H1 (cell line): ENCODE measurements at regions not wholly inside any gene's neighbourhood (a gene's known extent, or its start where the extent isn't known, plus 50 kb on each side); places are given as distances from the start of the nearest gene placed in this dataset.

Source experiments
- CTCF ChIA-PET: fragments of 300-600 bp; sonication (Branson Sonifier 250); formaldehyde crosslinking; loops from one replicate; lab custom pipeline; 2021; ENCODE audit not compliant: partially characterized antibody; lab: Charles Lee
- POLR2A ChIA-PET: fragments of 300-600 bp; sonication (Branson Sonifier 250); formaldehyde crosslinking; loops from one replicate; lab custom pipeline; 2021; ENCODE audit warnings: inconsistent platforms; ENCODE audit not compliant: partially characterized antibody; lab: Charles Lee
- DNase-seq, 2 experiments: peaks; one replicate each; pipeline versions ENCODE4 v3.0.0 to v3.0.0-alpha.2; 2010 to 2022; ENCODE audit warnings: low spot score in 2 of 2, low read depth in 1 of 2, mixed read lengths in 1 of 2
- FAIRE-seq: peaks from 2 replicates; lab custom pipeline; 2011; peaks lifted over from hg19 to GRCh38; lab: Jason Lieb, UNC
- H2AFZ ChIP-seq: 2 replicates; pipeline ENCODE4 v1.8.1; 2012; ENCODE audit warnings: low read length, inconsistent platforms
- H2AK5ac ChIP-seq: 2 replicates; pipeline ENCODE4 v1.6.1; 2013; ENCODE audit warnings: low read depth, low read length
- H2BK120ac ChIP-seq: replicated peaks from 2 replicates; pipeline ENCODE3; 2013; ENCODE audit warnings: low read depth, low read length, inconsistent platforms
- H2BK12ac ChIP-seq: 2 replicates; pipeline ENCODE4 v1.6.1; 2013; ENCODE audit warnings: low read depth, low read length
- H2BK15ac ChIP-seq: 2 replicates; pipeline ENCODE4 v1.6.1; 2013; ENCODE audit warnings: low read length
- H2BK20ac ChIP-seq: 2 replicates; pipeline ENCODE4 v1.6.1; 2013; ENCODE audit warnings: low read length
- H2BK5ac ChIP-seq: 2 replicates; pipeline ENCODE4 v1.6.1; 2013; ENCODE audit warnings: low read depth, low read length
- H3K14ac ChIP-seq: 2 replicates; pipeline ENCODE4 v1.6.1; 2013; ENCODE audit warnings: inconsistent platforms; ENCODE audit not compliant: insufficient read length
- H3K18ac ChIP-seq: 2 replicates; pipeline ENCODE4 v1.6.1; 2013; ENCODE audit warnings: low read length; ENCODE audit errors: extremely low read depth
- H3K23ac ChIP-seq: 2 replicates; pipeline ENCODE4 v1.6.1; 2013; ENCODE audit warnings: inconsistent platforms; ENCODE audit not compliant: insufficient read length
- H3K23me2 ChIP-seq: 2 replicates; pipeline ENCODE4 v1.6.1; 2013; ENCODE audit warnings: low read depth, low read length
- H3K27ac ChIP-seq: 2 replicates; pipeline ENCODE4 v1.6.1; 2011; ENCODE audit warnings: low read depth, low read length, inconsistent platforms
- H3K27me3 ChIP-seq, 4 experiments: replicated peaks in 1 of 4; 1 replicate in 1 of 4; 2 replicates in 3 of 4; pipeline versions ENCODE4 v1.6.1 to v1.8.1; 2011 to 2013; ENCODE audit warnings: low read length in 3 of 4, mild to moderate bottlenecking in 3 of 4, inconsistent platforms in 2 of 4, mixed read lengths in 2 of 4, moderate library complexity in 1 of 4; ENCODE audit not compliant: control insufficient read depth in 3 of 4, insufficient read depth in 3 of 4; ENCODE audit errors: extremely low read depth in 1 of 4
- H3K36me3 ChIP-seq, 4 experiments: 2 replicates each; pipeline versions ENCODE4 v1.6.1 to v1.8.1; 2011 to 2013; ENCODE audit warnings: mild to moderate bottlenecking in 4 of 4, low read length in 3 of 4, moderate library complexity in 2 of 4, control low read depth in 1 of 4, inconsistent platforms in 1 of 4; ENCODE audit not compliant: insufficient read depth in 4 of 4, control insufficient read depth in 2 of 4
- H3K4ac ChIP-seq: replicated peaks from 2 replicates; pipeline ENCODE3; 2013; ENCODE audit warnings: low read length, low read depth, mixed read lengths, inconsistent platforms; ENCODE audit not compliant: insufficient read length
- H3K4me1 ChIP-seq, 4 experiments: replicated peaks in 1 of 4; 1 replicate in 1 of 4; 2 replicates in 3 of 4; pipeline versions ENCODE4 v1.6.1 to v1.8.1; 2011 to 2013; ENCODE audit warnings: low read length in 3 of 4, inconsistent platforms in 2 of 4, mixed read lengths in 1 of 4; ENCODE audit not compliant: insufficient read depth in 4 of 4, control insufficient read depth in 3 of 4
- H3K4me2 ChIP-seq, 2 experiments: 2 replicates each; pipeline versions ENCODE4 v1.6.1 to v1.8.1; 2011 to 2013; ENCODE audit warnings: low read depth in 2 of 2, low read length in 2 of 2, control low read depth in 1 of 2, inconsistent platforms in 1 of 2, mild to moderate bottlenecking in 1 of 2; ENCODE audit not compliant: insufficient read depth in 1 of 2
- H3K4me3 ChIP-seq, 4 experiments: fragments of 200-600, 300-600 bp in 1 of 4; sonication (generic), shearing (Covaris generic), sonication (Bioruptor Twin) in 1 of 4; 2 replicates each; pipeline versions ENCODE4 v1.5.1 to v1.8.1; 2011 to 2016; ENCODE audit warnings: low read length in 4 of 4, low read depth in 3 of 4, control low read depth in 2 of 4, inconsistent platforms in 2 of 4, mild to moderate bottlenecking in 2 of 4, mixed read lengths in 1 of 4, moderate library complexity in 1 of 4; ENCODE audit not compliant: insufficient read depth in 2 of 4; ENCODE audit errors: extremely low read depth in 1 of 4
- H3K56ac ChIP-seq: replicated peaks from 2 replicates; pipeline ENCODE3; 2013; ENCODE audit warnings: low read depth, mild to moderate bottlenecking, mixed read lengths, low read length, inconsistent platforms; ENCODE audit not compliant: insufficient read length
- H3K79me1 ChIP-seq: 2 replicates; pipeline ENCODE4 v1.6.1; 2013; ENCODE audit warnings: low read depth, low read length, control low read depth
- H3K79me2 ChIP-seq, 2 experiments: 2 replicates each; pipeline versions ENCODE4 v1.6.1 to v1.8.1; 2012 to 2013; ENCODE audit warnings: low read length in 2 of 2, mild to moderate bottlenecking in 2 of 2, inconsistent platforms in 1 of 2; ENCODE audit not compliant: insufficient read depth in 2 of 2, control insufficient read depth in 1 of 2
- H3K9ac ChIP-seq, 4 experiments: replicated peaks in 1 of 4; 1 replicate in 1 of 4; 2 replicates in 3 of 4; pipeline versions ENCODE4 v1.6.1 to v1.8.1; 2011 to 2013; ENCODE audit warnings: low read depth in 3 of 4, low read length in 3 of 4, control low read depth in 2 of 4, mild to moderate bottlenecking in 2 of 4, moderate library complexity in 2 of 4, inconsistent platforms in 1 of 4; ENCODE audit errors: extremely low read depth in 1 of 4
- H3K9me3 ChIP-seq, 2 experiments: 2 replicates each; pipeline versions ENCODE4 v1.6.1 to v1.8.1; 2012 to 2013; ENCODE audit warnings: mild to moderate bottlenecking in 2 of 2, moderate library complexity in 2 of 2, control low read depth in 1 of 2, inconsistent platforms in 1 of 2, low read depth in 1 of 2, low read length in 1 of 2, mixed read lengths in 1 of 2; ENCODE audit not compliant: insufficient read depth in 2 of 2
- H4K20me1 ChIP-seq, 2 experiments: replicated peaks in 1 of 2; 2 replicates each; pipeline versions ENCODE3 to v1.8.1; 2011 to 2013; ENCODE audit warnings: inconsistent platforms in 2 of 2, low read length in 2 of 2, mild to moderate bottlenecking in 1 of 2; ENCODE audit not compliant: insufficient read depth in 2 of 2, control insufficient read depth in 1 of 2
- H4K5ac ChIP-seq: 2 replicates; pipeline ENCODE4 v1.6.1; 2013; ENCODE audit warnings: low read length, low read depth, mixed read lengths, inconsistent platforms; ENCODE audit not compliant: insufficient read length
- H4K8ac ChIP-seq: 2 replicates; pipeline ENCODE4 v1.8.0; 2013; ENCODE audit warnings: mild to moderate bottlenecking, moderate library complexity, low read length, inconsistent platforms; ENCODE audit not compliant: insufficient read depth; ENCODE audit errors: extremely low read depth
- H4K91ac ChIP-seq: replicated peaks from 2 replicates; pipeline ENCODE3; 2013; ENCODE audit warnings: low read length, mixed read lengths, inconsistent platforms; ENCODE audit not compliant: insufficient read length
- CEBPB ChIP-seq: IDR thresholded peaks from 2 replicates; pipeline ENCODE4 v1.6.1; 2012; ENCODE audit warnings: low read depth, low read length
- GABPA ChIP-seq: IDR thresholded peaks from 2 replicates; pipeline ENCODE4 v1.6.1; 2011; ENCODE audit warnings: mild to moderate bottlenecking, low read length, moderate library complexity, borderline replicate concordance; ENCODE audit not compliant: insufficient read depth
- HDAC2 ChIP-seq, 2 experiments: fragments of 300-600 bp in 1 of 2; sonication (generic) in 1 of 2; IDR thresholded peaks; 2 replicates each; pipeline ENCODE4 v1.6.1; 2011 to 2012; ENCODE audit warnings: low read depth in 2 of 2, low read length in 2 of 2, mild to moderate bottlenecking in 2 of 2, moderate library complexity in 2 of 2, borderline replicate concordance in 1 of 2, inconsistent platforms in 1 of 2
- JUND ChIP-seq: IDR thresholded peaks from 2 replicates; pipeline ENCODE4 v1.6.1; 2011; ENCODE audit warnings: mild to moderate bottlenecking, improper control_type of control experiment, low read length
- KDM5A ChIP-seq: fragments of 200-600 bp; IDR thresholded peaks from 2 replicates; pipeline ENCODE4 v1.7.1; 2012; ENCODE audit warnings: mild to moderate bottlenecking, low read length, inconsistent platforms, mixed read lengths
- WGBS, 2 experiments: shearing (Covaris generic) in 1 of 2; methylation state at CpG; one replicate each; pipeline versions ENCODE4 v1.1.6 to v1.1.7; 2013 to 2015; ENCODE audit warnings: low lambda C conversion rate in 2 of 2, mixed read lengths in 2 of 2, inconsistent platforms in 1 of 2, low coverage in 1 of 2, missing lambda C conversion rate in 1 of 2; ENCODE audit not compliant: insufficient replicate concordance in 2 of 2, insufficient coverage in 1 of 2, insufficient read length in 1 of 2; ENCODE audit errors: extremely low coverage in 1 of 2, missing lambda C conversion rate in 1 of 2; 5-methylcytosine and 5-hydroxymethylcytosine counted together
- TF ChIP-seq, protein P1 (sequence below): IDR thresholded peaks from 2 replicates; pipeline ENCODE4 v1.6.1; 2012; ENCODE audit warnings: inconsistent platforms

DNA sequence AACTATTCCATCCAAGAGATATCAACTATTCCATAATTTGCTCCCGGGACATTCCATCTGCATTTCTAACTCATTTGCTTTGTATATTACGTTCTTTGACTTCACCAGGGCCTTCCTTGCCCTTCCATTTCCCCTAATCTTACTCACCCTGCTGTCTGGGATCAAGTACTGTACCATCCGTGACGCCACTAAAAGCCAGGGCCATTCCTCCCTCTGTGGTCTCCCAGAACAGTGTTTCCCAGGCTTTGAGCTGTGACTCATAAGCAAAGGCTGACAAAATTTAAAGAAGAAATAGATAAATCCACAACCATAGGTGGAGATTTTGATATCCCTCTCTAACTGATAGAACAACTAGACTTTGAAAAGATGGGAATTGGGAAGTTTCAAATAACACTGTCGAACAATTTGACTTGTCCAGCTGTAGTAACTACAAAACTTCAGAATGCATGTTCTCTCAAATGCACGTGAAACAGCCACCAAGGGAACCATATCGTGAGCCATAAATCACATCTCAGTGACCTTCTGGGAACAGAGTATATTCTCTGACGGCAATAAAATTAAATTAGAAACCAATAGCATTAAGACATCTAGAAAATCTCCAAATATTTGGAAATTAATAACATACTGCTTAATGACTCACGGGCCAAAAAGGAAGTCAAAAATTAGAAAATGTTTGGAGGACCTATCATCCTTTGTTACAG is 501.0 kb downstream of the SETD4 start:
- Histone ChIP-seq H2BK120ac (no peak overlapping the region), H4K20me1 (no peaks in the 10 kb centered on the region), H3K4me2 (no peak overlapping the region), H4K91ac (no peak overlapping the region), H3K36me3 (no peaks in the 10 kb centered on the region), H3K9me3 (no peaks in the 10 kb centered on the region), H3K4me1 (no peaks in the 10 kb centered on the region; a peak in 1 of 7 replicates), H4K8ac (no peak overlapping the region), H2AFZ (no peak overlapping the region), H2BK12ac (no peak overlapping the region), H3K23me2 (no peaks in the 10 kb centered on the region), H3K56ac (no peak overlapping the region), H3K23ac (no peak overlapping the region), H3K4ac (no peak overlapping the region), H2BK5ac (no peak overlapping the region), H3K27ac (no peak overlapping the region), H3K18ac (no peak overlapping the region), H2BK15ac (no peak overlapping the region), H3K9ac (no peak overlapping the region), H3K27me3 (no peaks in the 10 kb centered on the region), H4K5ac (no peak overlapping the region), H3K79me2 (no peaks in the 10 kb centered on the region), H2AK5ac (no peak overlapping the region), H3K4me3 (no peak overlapping the region), H3K14ac (no peak overlapping the region), H2BK20ac (no peak overlapping the region), H3K79me1 (no peaks in the 10 kb centered on the region)
- TF ChIP-seq JUND: no peak
- TF ChIP-seq KDM5A: no peak
- no peak for TF ChIP-seq CEBPB
- TF ChIP-seq, protein P1, sequence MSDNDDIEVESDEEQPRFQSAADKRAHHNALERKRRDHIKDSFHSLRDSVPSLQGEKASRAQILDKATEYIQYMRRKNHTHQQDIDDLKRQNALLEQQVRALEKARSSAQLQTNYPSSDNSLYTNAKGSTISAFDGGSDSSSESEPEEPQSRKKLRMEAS: no peak
- no peak for TF ChIP-seq GABPA
- no peak for TF ChIP-seq HDAC2 (IDR thresholded peaks at IDR 0.05; ENCODE audit: borderline replicate concordance in 1 of 2, low read depth in 2 of 2, low read length in 2 of 2)
- FAIRE-seq: no peak
- CTCF ChIA-PET: interaction anchor here (0.6 to 0.9 kb wide), 3 partner anchors 206 to 680 kb away, joined by 3 to 4 read pairs (median 3); no protein-coding TSS in a partner anchor
- POLR2A ChIA-PET: no interaction called here
- DNase-seq: no peak
- WGBS, 2 experiments: 89% methylated on average over 9 of the region's 9 CpGs; no CpG with 5 or more reads in 1 of the 2 experiments
